ENCODE measurements at regions not wholly inside any gene's neighbourhood (a gene's known extent, or its start where the extent isn't known, plus 50 kb on each side); places are given as distances from the start of the nearest gene placed in this dataset.

GRCh38 chr22:47444746-47445065 is 682.3 kb downstream of the TBC1D22A start (continued):
- no peak for TF ChIP-seq ZNF462 (CRISPR knock-in tag; IDR thresholded peaks at IDR 0.05)

DNA sequence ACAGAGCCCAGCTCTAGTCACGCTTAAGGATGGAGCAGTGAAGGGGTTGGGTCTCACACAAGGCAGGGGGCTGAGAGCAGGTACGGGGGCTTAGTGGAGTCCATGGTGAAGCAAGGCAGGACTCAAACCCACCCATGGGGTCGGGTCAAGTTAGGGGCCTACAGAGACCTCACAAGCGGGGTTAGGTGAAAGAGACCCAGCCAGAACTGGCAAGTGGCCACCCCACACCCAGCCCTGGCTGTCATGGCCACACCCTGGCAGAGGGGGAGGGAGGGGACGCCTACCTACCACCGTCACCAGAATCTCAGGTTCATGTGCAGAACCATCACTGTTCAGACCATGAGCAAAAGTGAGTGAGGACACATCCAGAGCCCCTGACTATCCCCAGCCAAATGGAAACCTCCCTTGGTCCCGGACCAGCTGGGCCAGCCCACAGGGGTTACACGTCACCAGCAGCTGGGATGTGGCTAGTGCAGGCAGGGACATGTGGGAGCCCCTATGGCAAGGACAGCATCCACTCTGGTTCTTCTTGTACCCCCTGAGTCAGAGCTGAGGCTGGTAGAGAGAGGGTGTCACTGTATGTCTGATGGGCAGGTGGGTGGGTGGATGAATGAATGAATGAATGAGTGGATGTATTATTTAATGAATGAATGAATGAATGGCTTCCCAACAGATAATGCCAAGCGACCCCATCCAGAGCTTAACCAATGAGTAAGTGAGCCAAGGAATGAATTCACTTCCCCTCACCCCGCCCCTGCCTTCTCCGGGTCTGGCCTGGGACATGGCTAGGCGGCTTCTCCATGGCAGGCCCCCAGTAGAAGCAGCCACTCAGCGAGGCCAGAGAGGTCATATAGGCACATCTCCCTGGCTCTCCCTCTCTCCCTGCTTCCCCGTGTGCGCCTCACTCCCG is 681.6 kb downstream of the TBC1D22A start:
- ATAC-seq (no peak), DNase-seq (ENCODE audit: low spot score) (no peak)
- Histone ChIP-seq H3F3A (replicated peaks; ENCODE audit: low read depth) (no peaks in the 10 kb centered on the region), H2AFZ (no peak overlapping the region), H3K79me2 (replicated peaks; ENCODE audit: insufficient read depth) (no peaks in the 10 kb centered on the region), H3K4me1 (ENCODE audit: insufficient read depth) (no peaks in the 10 kb centered on the region), H3K36me3 (ENCODE audit: insufficient read depth) (no peaks in the 10 kb centered on the region), H3K9me2 (ENCODE audit: insufficient read depth) (no peaks in the 10 kb centered on the region), H3K4me3 (no peak overlapping the region), H4K20me1 (replicated peaks; ENCODE audit: insufficient read depth) (no peaks in the 10 kb centered on the region), H3K4me2 (no peak overlapping the region), H3K27ac (ENCODE audit: low read depth) (no peak overlapping the region), H3K27me3 (ENCODE audit: insufficient read depth) (no peaks in the 10 kb centered on the region)
- Mint-ChIP-seq H3K27me3 (ENCODE audit: insufficient read depth, low read depth, poor library complexity) (peaks cover 14% of the 10 kb centered on the region), H3K27ac (no peak overlapping the region), H3K4me1 (no peaks in the 10 kb centered on the region), H3K4me3 (no peak overlapping the region), H3K36me3 (ENCODE audit: low read depth) (peaks cover 49% of the 10 kb centered on the region), H3K9me3 (peaks cover 99% of the 10 kb centered on the region)
- TF ChIP-seq NANOG (IDR thresholded peaks at IDR 0.05; ENCODE audit: borderline replicate concordance) = no peak
- TF ChIP-seq POLR2AphosphoS5 (IDR thresholded peaks at IDR 0.05; ENCODE audit: low read depth) = no peak
- no peak for TF ChIP-seq ZNF114 (CRISPR knock-in tag; IDR thresholded peaks at IDR 0.05)
- no peak for TF ChIP-seq ZNF462 (CRISPR knock-in tag; IDR thresholded peaks at IDR 0.05)
- no peak for TF ChIP-seq ZNF331 (CRISPR knock-in tag; IDR thresholded peaks at IDR 0.05; ENCODE audit: low read depth)
- TF ChIP-seq ETS1 (IDR thresholded peaks at IDR 0.05) = no peak

Measured in GM23338 (cell line).